ENCODE measurements at regions not wholly inside any gene's neighbourhood (a gene's known extent, or its start where the extent isn't known, plus 50 kb on each side); places are given as distances from the start of the nearest gene placed in this dataset.

GRCh38 chr5:135710045-135710675, 124.3 kb upstream of the SLC25A48 start:
- Histone ChIP-seq H4K20me1 (ENCODE audit: control insufficient read depth, extremely low read depth, insufficient read depth, low read length) (no peaks in the 10 kb centered on the region), H3K27me3 (ENCODE audit: control insufficient read depth, insufficient read depth, low read length) (peaks cover 9% of the 10 kb centered on the region)
- no peak for DNase-seq (ENCODE audit: low read depth in 2 of 2)

GRCh38 chr5:135709208-135709575, 125.3 kb upstream of the SLC25A48 start:
- Histone ChIP-seq H3K4me3 (replicated peaks in 1 of 4; ENCODE audit: control extremely low read depth in 1 of 4, insufficient read depth in 1 of 4, low read depth in 3 of 4, low read length in 4 of 4) (no peak overlapping the region), H3K9me3 (ENCODE audit: control insufficient read depth, insufficient read depth, low read depth, low read length) (no peaks in the 10 kb centered on the region), H3K36me3 (ENCODE audit: control insufficient read depth, insufficient read depth, low read length) (no peaks in the 10 kb centered on the region), H3K79me2 (ENCODE audit: control insufficient read depth, insufficient read depth, low read length) (no peaks in the 10 kb centered on the region), H3K27me3 (ENCODE audit: control insufficient read depth, insufficient read depth, low read length) (peaks cover 9% of the 10 kb centered on the region), H2AFZ (ENCODE audit: low read length) (no peak overlapping the region), H3K9ac (ENCODE audit: insufficient read depth, low read length) (no peak overlapping the region), H3K4me2 (ENCODE audit: extremely low read depth, insufficient read depth, low read length) (no peak overlapping the region), H4K20me1 (ENCODE audit: control insufficient read depth, extremely low read depth, insufficient read depth, low read length) (no peaks in the 10 kb centered on the region), H3K4me1 (ENCODE audit: control insufficient read depth, extremely low read depth, insufficient read depth, low read length) (no peaks in the 10 kb centered on the region), H3K27ac (ENCODE audit: insufficient read depth, low read length) (no peak overlapping the region)
- TF ChIP-seq, protein P1, sequence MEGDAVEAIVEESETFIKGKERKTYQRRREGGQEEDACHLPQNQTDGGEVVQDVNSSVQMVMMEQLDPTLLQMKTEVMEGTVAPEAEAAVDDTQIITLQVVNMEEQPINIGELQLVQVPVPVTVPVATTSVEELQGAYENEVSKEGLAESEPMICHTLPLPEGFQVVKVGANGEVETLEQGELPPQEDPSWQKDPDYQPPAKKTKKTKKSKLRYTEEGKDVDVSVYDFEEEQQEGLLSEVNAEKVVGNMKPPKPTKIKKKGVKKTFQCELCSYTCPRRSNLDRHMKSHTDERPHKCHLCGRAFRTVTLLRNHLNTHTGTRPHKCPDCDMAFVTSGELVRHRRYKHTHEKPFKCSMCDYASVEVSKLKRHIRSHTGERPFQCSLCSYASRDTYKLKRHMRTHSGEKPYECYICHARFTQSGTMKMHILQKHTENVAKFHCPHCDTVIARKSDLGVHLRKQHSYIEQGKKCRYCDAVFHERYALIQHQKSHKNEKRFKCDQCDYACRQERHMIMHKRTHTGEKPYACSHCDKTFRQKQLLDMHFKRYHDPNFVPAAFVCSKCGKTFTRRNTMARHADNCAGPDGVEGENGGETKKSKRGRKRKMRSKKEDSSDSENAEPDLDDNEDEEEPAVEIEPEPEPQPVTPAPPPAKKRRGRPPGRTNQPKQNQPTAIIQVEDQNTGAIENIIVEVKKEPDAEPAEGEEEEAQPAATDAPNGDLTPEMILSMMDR (conservative IDR thresholded peaks at IDR 0.05 in 1 of 2, IDR thresholded peaks at IDR 0.05 in 1 of 2; ENCODE audit: low read depth in 1 of 2, low read length in 2 of 2) = no peak
- no peak for TF ChIP-seq EZH2 (IDR thresholded peaks at IDR 0.05; ENCODE audit: low read length, missing control alignments)
- no peak for DNase-seq (ENCODE audit: low read depth in 2 of 2)

More at GRCh38 chr5:135710045-135710675, 124.3 kb upstream of the SLC25A48 start:
- Histone ChIP-seq H2AFZ (ENCODE audit: low read length) (no peak overlapping the region), H3K9me3 (ENCODE audit: control insufficient read depth, insufficient read depth, low read depth, low read length) (no peaks in the 10 kb centered on the region), H3K36me3 (ENCODE audit: control insufficient read depth, insufficient read depth, low read length) (no peaks in the 10 kb centered on the region), H3K27ac (ENCODE audit: insufficient read depth, low read length) (no peak overlapping the region), H3K4me3 (replicated peaks in 1 of 4; ENCODE audit: control extremely low read depth in 1 of 4, insufficient read depth in 1 of 4, low read depth in 3 of 4, low read length in 4 of 4) (no peak overlapping the region), H3K79me2 (ENCODE audit: control insufficient read depth, insufficient read depth, low read length) (no peaks in the 10 kb centered on the region), H3K9ac (ENCODE audit: insufficient read depth, low read length) (no peak overlapping the region), H3K4me1 (ENCODE audit: control insufficient read depth, extremely low read depth, insufficient read depth, low read length) (no peaks in the 10 kb centered on the region), H3K4me2 (ENCODE audit: extremely low read depth, insufficient read depth, low read length) (no peak overlapping the region)
- no peak for TF ChIP-seq EZH2 (IDR thresholded peaks at IDR 0.05; ENCODE audit: low read length, missing control alignments)
- TF ChIP-seq, protein P1 (conservative IDR thresholded peaks at IDR 0.05 in 1 of 2, IDR thresholded peaks at IDR 0.05 in 1 of 2; ENCODE audit: low read depth in 1 of 2, low read length in 2 of 2) = no peak

DNA sequence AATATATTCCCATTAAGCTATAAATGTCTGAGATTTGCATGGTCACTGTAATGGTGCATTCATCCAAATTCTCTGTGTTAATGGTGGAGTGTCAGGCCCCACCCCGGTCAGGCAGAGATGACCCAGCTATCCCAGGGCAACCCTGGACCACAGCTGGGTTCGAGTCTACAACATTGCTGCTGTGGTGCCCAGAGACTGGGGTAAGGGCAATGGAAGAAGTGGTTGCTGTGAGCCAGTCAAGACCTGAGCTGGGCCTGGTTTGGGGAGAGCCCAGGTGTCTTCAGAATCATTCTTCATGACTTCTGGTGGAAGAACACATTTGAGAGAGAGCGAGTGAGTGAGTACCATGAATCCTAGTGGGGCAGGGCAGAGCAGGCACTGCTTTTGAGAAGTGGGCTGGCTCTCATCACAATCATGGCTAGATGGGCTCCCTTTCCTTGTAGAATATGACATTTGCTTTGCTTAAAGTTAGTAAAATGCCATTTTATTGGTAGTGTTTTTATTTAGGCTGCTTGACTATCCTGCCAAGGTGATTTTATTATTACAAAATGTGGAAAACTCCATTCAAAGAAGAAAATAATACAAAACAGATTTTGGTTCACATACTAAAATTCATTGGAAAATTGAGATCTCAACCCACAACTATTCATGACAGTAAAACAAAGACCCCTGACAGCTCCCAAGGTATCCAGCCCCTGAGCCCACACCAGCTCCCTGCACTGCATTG, 125.8 kb upstream of the SLC25A48 start:
- Histone ChIP-seq H2AFZ (ENCODE audit: low read length) (no peak overlapping the region), H3K9ac (ENCODE audit: insufficient read depth, low read length) (no peak overlapping the region), H3K4me3 (replicated peaks in 1 of 4; ENCODE audit: control extremely low read depth in 1 of 4, insufficient read depth in 1 of 4, low read depth in 3 of 4, low read length in 4 of 4) (no peak overlapping the region), H4K20me1 (ENCODE audit: control insufficient read depth, extremely low read depth, insufficient read depth, low read length) (no peaks in the 10 kb centered on the region), H3K27me3 (ENCODE audit: control insufficient read depth, insufficient read depth, low read length) (peaks cover 9% of the 10 kb centered on the region), H3K9me3 (ENCODE audit: control insufficient read depth, insufficient read depth, low read depth, low read length) (no peaks in the 10 kb centered on the region), H3K4me1 (ENCODE audit: control insufficient read depth, extremely low read depth, insufficient read depth, low read length) (no peaks in the 10 kb centered on the region), H3K79me2 (ENCODE audit: control insufficient read depth, insufficient read depth, low read length) (no peaks in the 10 kb centered on the region), H3K36me3 (ENCODE audit: control insufficient read depth, insufficient read depth, low read length) (no peaks in the 10 kb centered on the region), H3K27ac (ENCODE audit: insufficient read depth, low read length) (no peak overlapping the region), H3K4me2 (ENCODE audit: extremely low read depth, insufficient read depth, low read length) (no peak overlapping the region)
- no peak for TF ChIP-seq EZH2 (IDR thresholded peaks at IDR 0.05; ENCODE audit: low read length, missing control alignments)
- TF ChIP-seq, protein P1 (conservative IDR thresholded peaks at IDR 0.05 in 1 of 2, IDR thresholded peaks at IDR 0.05 in 1 of 2; ENCODE audit: low read depth in 1 of 2, low read length in 2 of 2) = no peak
- no peak for DNase-seq (ENCODE audit: low read depth in 2 of 2)

Data from fibroblast of lung (primary cell).